Renal cortical epithelial cell (primary cell): ENCODE measurements at regions not wholly inside any gene's neighbourhood (a gene's known extent, or its start where the extent isn't known, plus 50 kb on each side); places are given as distances from the start of the nearest gene placed in this dataset.
"Not testable (repeated sequence)": the region's sequence is repeated elsewhere in the genome, so short reads cannot be mapped to it uniquely, and the experiment has no call there.

Experiments used
- DNase-seq: peaks from one replicate; pipeline ENCODE4 v3.0.0-alpha.2; 2011; ENCODE audit warnings: low read depth

DNA sequence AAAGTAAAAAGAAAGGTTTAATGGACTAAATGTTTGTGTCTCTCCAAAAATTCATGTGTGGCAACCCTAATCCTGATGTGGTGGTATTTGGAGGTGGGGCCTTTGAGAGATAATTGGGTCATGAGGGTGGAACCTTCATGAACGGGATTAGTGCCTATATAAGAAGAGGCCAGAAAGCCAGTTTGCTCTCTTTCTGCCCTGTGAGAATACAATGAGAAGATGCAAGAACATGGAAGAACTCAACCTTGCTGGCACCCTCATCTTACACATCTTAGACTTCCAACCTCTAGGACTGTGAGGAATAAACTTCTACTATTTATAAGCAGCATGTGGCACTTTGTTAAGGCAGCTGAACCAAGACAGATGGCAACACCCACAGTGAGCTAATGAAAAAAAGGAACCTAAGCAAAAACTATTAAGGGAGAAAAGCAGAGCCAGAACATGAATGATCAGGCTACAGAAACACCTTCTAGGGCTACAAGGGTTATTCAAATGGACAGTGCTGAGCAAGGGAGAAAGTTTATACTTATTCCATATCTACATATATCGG is 159.5 kb downstream of the PLK2 start:
- DNase-seq: no peak

DNA sequence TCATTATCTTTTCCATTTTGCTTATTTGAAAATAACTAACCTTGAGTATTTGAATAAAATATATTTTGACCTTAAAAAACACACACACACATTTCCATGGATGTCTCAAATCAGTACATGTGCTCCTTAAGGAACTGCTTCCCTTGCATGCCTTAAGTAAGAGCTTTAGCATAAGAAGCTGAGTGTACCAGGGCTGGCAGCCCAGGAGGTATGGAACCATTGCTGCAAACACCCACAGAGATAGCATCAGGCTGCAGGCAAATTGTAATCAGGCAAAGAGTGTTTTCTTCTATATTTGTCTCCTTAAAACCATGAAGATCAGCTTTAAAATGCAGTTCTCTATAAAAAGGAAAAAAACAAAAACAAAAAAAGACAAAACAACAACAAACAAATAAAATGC is 160.6 kb downstream of the PLK2 start:
- no peak for DNase-seq

DNA sequence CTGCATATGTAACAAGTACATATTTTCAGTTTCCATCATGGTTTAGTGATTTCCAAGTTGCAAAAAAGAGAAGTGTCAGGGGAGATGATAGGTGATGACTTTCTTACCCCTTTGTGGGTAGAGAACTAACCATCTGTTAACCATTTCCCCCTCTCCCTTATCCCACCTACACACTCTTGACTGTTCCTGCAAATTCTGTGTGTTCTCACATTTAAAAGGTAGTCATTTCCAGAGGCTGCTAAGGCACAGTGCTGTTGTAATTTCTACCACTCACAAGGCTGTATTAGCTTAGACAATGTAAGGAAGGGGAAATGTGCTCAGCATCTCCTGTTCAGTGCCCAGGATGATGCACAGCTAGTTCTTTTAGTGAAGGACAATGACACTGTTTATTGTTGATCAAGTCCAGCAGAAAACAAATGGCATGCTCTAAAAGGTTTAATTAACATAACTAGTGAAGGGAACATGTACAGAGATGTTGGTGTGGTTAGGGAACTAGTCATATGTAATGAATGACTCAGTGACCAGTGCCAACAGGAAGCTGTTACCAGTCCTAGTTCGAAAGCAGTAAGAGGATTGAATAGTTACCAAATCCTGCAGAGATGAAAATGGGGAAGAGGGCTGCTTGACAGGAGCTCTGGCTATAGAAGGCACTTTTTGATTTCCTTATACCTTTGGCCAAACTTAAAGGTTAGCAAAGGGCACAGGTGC is 165.1 kb downstream of the PLK2 start:
- DNase-seq: peak; percentile 77

DNA sequence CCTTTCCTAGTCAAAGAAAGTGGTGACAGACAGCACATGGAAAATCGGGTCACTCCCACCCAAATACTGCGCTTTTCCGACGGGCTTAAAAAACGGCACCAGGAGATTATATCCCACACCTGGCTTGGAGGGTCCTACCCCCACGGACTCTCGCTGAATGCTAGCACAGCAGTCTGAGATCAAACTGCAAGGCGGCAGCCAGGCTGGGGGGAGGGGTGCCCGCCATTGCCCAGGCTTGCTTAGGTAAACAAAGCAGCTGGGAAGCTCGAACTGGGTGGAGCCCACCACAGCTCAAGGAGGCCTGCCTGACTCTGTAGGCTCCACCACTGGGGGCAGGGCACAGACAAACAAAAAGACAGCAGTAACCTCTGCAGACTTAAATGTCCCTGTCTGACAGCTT is 171.6 kb downstream of the PLK2 start:
- not testable (repeated sequence) for DNase-seq

DNA sequence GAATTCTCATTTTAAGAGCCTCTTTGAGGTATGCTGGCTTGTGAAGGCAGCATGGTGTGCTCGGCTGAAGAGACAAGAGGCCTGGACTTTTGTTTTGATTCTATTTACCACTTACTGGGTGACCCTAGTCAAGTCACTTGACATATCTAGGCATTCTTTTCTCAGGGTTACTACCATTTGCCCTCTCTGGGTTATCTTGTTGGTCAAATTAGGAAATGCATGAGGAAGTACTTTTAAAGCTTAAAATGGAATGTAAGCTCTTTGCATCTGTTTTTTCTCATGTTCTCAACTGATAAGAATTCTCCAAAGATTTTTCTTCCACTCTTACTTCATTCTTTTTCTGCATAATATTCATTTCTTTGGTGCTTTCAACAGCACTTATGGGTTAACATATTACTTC is 173.1 kb downstream of the PLK2 start:
- no peak for DNase-seq

DNA sequence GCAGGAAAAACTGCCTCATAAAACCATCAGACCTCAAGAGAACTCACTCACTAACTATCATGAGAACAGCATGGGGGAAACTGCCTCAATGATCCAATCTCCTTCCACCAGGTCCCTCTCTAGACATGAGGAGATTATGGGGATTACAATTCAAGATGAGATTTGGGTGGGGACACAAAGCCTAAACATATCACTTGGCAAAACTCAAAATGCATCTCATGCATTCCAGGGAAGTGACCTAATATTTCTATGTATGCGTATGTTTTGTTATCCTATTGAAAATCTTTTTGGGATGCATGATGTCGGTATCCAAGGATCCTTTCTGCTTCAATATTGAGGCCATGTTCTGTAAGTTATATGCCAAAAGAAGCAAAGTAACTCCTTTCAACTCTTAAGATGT is 174.0 kb downstream of the PLK2 start:
- DNase-seq: no peak

DNA sequence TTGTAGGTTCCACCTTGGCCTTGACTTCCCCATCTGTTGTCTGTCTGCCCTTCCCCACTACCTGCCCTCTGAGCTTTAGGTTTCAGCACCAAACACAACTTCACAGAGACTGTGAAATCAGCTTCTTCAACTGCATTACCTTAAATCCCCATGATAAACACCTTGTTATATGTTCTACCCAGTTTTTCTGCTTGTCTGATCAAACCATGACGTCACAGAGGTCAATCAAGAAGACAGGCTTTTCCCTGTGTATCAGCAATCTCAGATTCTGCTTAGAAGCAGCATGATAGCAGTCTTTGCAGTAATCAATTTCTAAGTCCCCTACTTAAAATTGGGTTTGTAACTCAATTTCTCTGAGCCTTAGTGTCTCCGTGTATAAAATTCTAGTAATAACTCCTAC is 175.0 kb downstream of the PLK2 start:
- no peak for DNase-seq

DNA sequence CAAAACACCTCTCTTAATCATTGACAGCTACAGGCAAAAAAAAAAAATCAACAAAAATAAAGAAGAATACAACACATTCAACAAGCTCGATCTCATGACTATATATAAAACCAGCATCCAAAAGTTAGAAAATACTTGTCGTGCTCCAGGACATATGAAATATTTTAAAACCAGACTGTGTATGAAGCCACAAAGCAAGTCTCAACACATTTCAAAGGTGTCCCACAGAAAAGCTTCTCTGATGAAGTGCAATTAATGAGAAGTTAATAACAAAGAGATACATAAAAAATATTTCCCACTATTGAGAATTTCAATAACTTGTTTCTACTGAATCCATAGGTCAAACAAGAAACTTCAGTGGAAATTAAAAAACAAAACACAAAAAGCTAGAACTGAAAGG is 178.7 kb downstream of the PLK2 start:
- DNase-seq: no peak

DNA sequence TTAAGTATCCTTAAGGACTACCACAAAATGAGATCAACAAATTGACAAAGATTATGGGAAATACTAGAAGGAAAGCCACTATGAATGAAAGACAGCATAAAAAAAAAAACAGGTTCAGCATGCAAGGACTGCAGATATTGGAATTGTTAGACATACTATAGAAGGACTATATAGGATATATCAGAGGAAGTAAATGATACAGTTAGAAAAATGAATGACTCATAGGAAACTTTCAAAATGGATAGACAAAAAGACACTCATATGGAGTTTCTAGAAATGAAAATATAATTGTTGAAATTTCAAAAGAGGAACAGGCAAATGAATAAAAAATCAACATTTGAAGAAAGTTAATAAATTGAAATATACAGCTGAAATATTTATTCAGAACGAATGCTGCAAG is 180.6 kb downstream of the PLK2 start:
- DNase-seq: no peak

DNA sequence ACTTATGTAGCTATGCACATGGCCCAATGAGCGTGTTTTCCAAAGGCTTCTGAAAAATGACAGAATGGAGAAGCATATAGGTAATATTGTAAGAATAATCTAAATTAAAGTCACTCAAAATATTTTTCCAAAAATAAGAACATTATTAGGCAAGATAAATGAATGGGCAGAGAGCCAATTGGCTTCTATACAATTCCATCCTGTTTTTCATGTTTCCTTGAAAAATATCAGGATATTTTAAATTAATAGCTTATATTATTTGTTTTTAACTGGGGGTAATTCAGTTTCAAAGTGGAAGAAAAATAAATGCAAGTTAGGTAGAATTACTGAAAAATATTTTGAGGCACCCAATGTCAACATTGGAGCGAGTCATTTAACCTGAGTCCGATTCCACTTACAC is 183.5 kb downstream of the PLK2 start:
- DNase-seq: no peak

DNA sequence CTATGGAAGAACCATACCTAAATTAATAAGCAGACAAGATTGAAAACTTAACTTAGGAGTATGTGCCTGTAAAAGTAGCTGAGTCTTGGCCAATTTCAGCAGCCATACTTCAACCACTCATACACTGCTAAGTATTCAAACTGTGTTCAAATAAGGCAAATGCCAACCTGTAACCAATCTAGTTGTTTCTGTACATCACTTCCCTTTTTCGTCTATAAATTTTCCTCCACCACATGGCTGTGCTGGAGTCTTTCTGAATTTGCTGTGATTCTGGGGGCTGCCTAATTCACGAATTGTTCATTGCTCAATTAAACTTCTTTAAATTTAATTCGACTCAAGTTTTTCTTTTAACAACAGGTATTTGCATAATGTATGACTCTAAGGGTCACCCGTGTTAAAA is 184.4 kb downstream of the PLK2 start:
- no peak for DNase-seq

DNA sequence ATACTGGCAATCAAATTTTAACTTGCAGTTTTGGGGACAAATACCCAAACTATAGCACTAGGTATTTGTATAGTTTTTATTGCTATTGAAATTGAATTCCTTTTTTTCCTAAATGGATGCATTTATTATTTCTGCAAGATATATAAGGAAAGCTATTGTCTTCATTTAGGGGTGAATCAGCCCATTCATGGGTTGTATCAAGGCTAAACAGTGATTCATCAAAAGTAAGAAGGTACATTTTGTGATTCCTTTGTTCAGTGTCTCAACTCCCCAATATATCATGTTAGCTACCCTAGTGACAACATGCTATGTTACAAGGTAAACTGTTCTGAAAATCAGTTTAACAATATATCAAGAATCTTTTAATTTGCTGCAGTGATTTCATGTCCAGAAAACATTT is 185.7 kb downstream of the PLK2 start:
- peak; percentile 19 for DNase-seq

DNA sequence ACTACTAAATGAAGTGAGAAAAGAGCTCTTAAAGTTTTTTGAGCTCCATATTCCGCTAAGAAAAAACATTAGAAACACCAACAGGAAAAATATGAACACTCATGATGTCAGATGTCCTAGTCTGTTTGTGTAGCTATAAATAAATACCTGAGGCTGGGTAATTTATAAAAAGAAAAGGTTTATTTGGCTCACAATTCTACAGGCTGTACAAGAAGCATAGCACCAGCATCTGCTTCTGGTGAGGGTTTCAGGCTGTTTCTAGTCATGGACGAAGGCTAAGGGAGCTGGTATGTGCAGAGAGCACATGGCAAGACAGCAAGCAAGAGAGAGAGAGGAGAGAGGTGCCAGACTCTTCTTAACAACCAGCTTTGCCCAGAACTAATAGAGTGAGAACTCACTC is 186.2 kb downstream of the PLK2 start:
- no peak for DNase-seq

DNA sequence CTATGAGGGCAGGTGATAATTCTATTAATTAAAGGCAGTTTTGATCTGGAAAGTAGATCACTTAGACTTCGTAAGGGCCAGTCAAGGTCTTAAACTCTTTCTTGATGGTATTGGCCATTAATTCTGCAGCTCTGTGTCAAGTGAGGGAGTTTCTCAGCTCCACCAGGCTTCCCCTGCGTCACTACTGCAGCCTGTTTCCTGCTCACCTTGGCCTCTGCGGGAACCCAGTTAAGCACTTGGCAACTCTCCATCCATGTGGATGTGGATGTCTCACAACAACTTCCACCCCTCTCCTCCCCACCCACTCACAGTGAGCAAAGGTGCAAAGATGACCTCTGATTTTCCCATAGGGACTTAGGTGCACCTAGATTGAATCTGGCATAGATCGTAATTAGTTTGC is 191.6 kb downstream of the PLK2 start:
- peak; percentile 16 for DNase-seq

DNA sequence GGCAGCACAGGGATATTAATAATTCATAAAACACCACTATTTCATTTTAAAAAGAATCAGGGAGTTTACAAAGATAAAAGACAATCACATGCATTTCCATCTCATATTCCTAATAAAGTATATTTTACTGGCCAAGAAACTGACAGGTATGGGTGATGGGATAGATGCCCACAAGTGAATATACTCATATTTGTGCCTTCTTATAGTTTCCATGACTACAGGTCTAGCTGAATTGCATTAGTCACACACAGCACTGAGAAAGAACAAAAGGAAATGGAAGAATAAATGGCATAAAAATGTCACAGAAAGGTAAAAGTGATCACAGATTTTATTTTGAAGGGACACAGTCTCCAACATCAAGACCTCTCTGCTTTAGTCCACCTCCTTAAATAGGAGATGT is 193.5 kb downstream of the PLK2 start:
- DNase-seq: peak; percentile 41

DNA sequence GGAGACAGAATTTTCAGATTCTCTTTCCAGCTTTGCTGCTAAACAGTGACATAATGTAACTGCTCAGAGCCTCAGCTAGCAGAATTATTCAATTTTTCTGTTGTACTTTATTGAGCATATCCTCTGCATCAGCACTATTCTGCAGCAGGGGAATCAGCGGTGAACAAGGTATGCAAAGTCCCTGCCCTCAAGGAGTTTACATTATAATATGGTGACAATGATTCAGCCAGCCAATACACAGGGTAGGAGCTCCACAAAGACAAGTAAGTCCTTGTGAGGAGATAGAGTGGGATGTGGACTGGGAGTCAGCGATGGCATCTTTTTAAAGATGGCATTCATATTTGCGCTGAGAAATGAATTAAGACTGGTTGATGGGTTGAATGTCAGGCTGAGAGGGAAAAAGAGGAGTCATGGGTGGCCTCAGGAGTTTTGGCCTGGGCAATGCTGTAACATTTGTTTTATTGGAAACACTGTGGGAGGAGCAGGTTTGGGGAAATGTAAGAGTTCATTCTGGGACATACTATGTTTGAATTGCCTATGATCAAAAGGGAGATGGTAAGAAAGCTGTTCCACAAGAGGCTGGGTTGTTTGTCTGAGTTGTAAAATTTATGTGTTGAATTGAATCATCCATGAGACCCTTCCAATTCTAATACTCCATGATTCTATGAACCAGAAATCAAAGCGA is 194.5 kb downstream of the PLK2 start:
- DNase-seq: no peak

DNA sequence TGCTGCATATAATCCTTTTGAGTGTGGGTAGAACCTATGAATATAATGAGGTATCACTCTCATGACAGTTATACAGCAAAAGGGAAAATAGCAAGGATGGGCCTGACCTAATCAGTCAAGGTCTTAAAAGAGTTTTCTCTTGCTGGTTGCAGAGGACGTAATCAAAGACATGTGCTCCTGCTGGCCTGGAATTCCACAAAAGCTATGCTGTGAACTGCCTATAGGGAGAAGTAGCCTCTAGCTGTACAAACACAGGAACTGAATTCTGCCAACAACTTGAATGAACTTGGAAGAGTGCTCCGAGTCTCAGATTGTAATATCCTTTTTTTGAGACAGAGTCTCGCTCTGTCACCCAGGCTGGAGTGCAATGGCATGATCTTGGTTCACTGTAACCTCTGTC is 195.6 kb downstream of the PLK2 start:
- no peak for DNase-seq

DNA sequence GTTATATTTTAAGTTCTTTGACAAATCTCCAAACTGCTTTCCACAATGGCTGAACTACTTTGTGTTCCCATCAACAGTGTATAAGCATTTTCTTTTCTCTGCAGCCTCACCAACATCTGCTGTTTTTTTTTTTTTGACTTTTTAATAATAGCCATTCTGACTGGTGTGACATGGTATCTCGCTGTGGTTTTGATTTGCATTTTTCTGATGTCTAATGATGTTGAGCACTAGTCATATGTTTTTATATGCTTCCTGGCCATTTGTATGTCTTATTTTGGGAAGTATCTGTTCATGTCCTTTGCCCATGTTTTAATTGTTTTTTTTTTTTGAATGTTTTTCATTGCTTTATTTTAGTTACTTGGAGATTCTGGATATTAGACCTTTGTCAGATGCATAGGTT is 196.6 kb downstream of the PLK2 start:
- DNase-seq: no peak

DNA sequence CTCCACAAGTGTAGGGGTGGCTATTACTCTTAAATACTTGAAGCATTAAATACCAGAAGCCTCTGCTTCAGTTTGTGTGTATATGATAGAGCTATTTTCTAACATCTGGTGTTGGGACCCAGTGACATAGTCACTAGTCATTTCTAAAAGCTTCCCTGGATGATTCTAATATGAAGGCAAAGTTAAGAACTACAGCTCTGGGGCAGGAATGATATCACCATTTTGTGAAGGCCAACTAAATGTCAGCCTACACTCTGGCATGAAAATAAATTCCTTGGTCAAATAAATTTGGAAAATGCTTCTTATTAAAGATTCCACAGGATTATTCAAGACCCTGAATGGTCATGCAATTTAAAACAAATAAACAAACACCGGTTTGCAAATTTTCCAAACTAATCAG is 197.7 kb downstream of the PLK2 start:
- DNase-seq: no peak

DNA sequence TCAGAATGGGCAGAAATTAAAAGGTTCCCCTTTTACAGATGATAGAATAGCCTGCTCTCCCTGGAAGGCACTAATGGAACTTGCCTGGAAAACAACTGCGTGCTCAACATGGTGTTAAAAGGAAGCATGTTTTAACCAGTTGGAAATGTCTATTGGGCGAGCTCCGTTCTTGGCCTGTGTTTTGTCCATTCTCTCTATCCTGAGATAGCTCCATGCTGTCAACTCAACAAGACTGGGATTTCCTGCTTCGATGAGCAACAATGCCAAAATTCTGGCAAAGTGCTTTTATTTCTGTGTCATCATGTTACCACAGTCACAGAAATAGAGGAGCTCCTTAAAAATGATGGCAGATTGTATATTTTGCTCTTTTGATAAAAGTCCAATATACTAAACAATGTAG is 198.3 kb downstream of the PLK2 start:
- DNase-seq: no peak

DNA sequence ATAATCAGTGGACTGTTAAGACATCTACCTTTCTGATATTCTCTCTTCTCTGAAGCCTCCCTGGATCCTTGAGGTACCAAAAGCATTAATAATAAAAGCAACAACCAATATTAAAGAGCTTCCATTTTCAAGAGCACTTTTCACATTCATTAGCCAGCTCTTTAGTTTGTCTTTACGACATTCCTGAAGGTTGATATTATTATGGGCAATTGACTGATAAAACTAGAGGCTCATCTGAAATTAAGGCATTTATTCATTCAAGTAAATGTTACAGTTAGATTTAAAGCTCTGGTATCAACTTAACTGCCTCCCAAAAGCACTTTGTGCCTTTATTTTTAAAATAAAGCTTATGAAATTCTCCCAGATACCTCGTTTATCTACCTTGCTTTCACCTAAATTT is 199.6 kb downstream of the PLK2 start:
- no peak for DNase-seq

DNA sequence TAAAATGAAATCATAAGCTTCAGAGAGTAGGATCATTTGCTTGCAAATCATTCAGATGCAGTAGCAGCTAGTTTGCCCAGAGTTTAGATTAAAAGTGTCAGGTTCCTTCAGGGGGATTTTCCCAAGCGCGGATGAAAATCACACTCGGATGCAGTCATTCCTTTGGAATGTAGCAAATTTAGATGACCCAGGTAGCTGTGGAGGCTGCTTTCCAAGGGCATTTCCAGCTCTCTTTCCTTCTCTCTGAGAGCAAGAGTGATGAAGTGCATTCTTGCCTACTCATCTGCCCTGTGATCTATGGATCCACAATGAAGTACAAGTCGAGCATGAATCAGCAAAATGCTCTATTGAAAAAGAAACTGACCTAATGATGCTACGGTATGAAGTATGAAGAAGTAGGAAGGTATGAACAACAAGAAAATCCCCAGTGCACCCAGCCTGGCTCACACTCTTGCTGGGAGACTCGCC is 200.2 kb downstream of the PLK2 start:
- DNase-seq: peak; percentile 98

DNA sequence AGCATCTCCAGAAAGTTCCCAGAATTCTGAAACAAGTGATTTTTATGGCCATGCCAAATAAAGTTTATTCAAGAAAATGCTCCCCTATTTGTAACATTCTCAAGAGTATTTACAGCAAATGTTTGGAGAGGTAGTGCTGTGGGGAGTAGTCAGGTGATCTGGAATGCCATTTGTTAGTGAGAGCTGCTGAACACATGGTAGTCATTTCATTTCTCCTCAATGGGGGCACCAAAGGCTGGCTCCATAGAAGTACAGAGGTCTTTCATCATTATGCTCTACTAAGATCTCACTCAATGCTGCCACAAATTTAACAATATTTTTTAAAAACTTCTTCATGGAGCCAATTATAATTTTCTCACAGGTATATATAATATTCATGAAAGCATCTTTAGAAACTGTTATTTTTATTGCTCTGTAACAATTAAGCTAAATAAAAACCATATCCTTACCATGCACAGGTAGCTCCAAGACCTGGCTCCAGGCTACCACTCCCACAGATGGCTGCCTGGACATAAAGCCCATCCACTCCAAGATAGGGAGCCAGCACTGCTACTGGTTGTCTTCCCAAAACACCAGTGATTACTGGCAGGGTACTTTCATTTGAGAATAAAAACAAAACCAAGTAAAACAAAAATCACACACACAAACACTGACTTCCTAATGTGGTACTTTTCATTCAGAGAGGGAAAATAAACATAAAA is 200.8 kb downstream of the PLK2 start:
- DNase-seq: no peak
